ENCODE measurements at regions not wholly inside any gene's neighbourhood (a gene's known extent, or its start where the extent isn't known, plus 50 kb on each side); places are given as distances from the start of the nearest gene placed in this dataset.

GRCh38 chr2:81714817-81715216 is 1410.3 kb upstream of the LRRTM1 start:
- TF ChIP-seq CTCF (IDR thresholded peaks at IDR 0.05; ENCODE audit: extremely low read depth, missing control alignments) = no peak
- no peak for DNase-seq (ENCODE audit: low spot score)

DNA sequence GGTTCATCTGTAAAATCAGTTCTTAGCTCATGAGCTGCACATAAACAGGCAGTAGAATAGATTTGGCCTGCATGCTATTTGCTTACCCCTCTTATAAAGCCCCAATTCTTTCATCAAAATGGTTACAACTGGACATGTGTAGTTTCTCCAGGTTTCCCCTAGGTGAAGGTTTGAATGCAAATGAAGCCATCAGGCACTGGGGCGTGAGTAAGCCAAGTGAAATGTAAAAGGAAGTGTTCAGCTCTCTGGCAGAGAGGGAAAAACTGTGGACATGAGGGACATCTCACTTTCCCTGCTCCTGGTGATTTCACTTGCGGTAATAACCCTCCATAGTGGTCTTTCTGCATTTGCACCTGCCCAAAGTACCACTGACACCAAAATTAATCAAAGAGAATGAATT is 1402.3 kb upstream of the LRRTM1 start:
- no peak for TF ChIP-seq CTCF (IDR thresholded peaks at IDR 0.05; ENCODE audit: extremely low read depth, missing control alignments)
- no peak for DNase-seq (ENCODE audit: low spot score)

- TF ChIP-seq CTCF (IDR thresholded peaks at IDR 0.05; ENCODE audit: extremely low read depth, missing control alignments) = no peak
- DNase-seq (ENCODE audit: low spot score) = no peak
Measured at GRCh38 chr2:81703831-81704230, 1399.3 kb upstream of the LRRTM1 start.

DNA sequence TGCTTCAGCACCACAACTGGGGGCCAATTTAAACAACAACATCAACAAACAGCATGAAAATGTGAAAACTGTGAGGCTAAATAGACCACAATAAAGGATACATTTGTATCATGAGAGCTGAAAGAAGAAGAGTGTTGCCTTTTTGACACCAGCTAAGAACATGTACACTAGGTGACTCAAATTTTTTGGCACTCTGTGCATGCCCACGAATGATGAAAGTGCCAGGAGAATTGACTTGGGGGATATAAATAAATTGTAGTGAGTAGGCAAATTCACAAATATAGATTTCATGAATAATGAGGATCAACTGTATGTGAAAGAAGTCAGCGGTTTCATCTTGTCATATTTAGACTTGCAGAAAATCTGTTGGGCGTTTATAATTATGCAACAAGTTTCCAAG is 1388.0 kb upstream of the LRRTM1 start:
- DNase-seq (ENCODE audit: low spot score) = no peak
- TF ChIP-seq CTCF (IDR thresholded peaks at IDR 0.05; ENCODE audit: extremely low read depth, missing control alignments) = no peak

DNA sequence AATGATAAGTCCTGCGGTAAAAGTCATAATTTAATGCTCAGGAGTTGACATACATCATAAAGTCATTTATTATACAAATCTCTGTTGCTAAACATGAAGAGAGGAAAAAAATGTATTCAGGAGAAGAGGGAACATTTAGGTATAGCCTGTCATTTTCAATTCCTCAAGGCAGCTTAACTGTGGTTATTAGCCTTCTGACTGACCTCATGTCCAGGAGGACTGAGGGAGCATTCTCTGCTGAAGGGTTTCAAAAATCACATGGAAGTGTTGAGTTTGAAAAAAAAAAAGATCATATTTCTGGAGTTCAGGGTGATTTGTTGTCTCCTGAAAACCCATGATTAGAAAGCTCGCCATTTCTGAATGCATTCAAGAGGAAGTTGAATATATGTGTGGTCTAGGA is 1371.1 kb upstream of the LRRTM1 start:
- no peak for TF ChIP-seq CTCF (IDR thresholded peaks at IDR 0.05; ENCODE audit: extremely low read depth, missing control alignments)

GRCh38 chr2:81672923-81673322 is 1368.4 kb upstream of the LRRTM1 start:
- DNase-seq (ENCODE audit: low spot score) = no peak
- no peak for TF ChIP-seq CTCF (IDR thresholded peaks at IDR 0.05; ENCODE audit: extremely low read depth, missing control alignments)

More for the DNA sequence above, 1371.1 kb upstream of the LRRTM1 start:
- DNase-seq (ENCODE audit: low spot score) = no peak

- no peak for DNase-seq (ENCODE audit: low spot score)
- TF ChIP-seq CTCF (IDR thresholded peaks at IDR 0.05; ENCODE audit: extremely low read depth, missing control alignments) = no peak
Measured at GRCh38 chr2:81672516-81672915, 1368.0 kb upstream of the LRRTM1 start.

Data from GM20000 (cell line).